ENCODE measurements at regions not wholly inside any gene's neighbourhood (a gene's known extent, or its start where the extent isn't known, plus 50 kb on each side); places are given as distances from the start of the nearest gene placed in this dataset.

- no peak for DNase-seq
- TF ChIP-seq, protein P1, sequence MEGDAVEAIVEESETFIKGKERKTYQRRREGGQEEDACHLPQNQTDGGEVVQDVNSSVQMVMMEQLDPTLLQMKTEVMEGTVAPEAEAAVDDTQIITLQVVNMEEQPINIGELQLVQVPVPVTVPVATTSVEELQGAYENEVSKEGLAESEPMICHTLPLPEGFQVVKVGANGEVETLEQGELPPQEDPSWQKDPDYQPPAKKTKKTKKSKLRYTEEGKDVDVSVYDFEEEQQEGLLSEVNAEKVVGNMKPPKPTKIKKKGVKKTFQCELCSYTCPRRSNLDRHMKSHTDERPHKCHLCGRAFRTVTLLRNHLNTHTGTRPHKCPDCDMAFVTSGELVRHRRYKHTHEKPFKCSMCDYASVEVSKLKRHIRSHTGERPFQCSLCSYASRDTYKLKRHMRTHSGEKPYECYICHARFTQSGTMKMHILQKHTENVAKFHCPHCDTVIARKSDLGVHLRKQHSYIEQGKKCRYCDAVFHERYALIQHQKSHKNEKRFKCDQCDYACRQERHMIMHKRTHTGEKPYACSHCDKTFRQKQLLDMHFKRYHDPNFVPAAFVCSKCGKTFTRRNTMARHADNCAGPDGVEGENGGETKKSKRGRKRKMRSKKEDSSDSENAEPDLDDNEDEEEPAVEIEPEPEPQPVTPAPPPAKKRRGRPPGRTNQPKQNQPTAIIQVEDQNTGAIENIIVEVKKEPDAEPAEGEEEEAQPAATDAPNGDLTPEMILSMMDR (IDR thresholded peaks at IDR 0.05), result no peak
- Histone ChIP-seq H3K4me1 (no peaks in the 10 kb centered on the region), H3K27ac (no peak overlapping the region), H3K27me3 (no peaks in the 10 kb centered on the region), H3K9me3 (no peaks in the 10 kb centered on the region), H3K4me3 (no peak overlapping the region), H3K36me3 (no peaks in the 10 kb centered on the region)
- intact Hi-C loops (cut with DNase I; ENCODE audit: low total_unique reads), result no loop called here
Measured at GRCh38 chr3:8279886-8280550, 221.6 kb upstream of the LMCD1 start.

GRCh38 chr3:8282541-8283165 is 219.0 kb upstream of the LMCD1 start:
- H3K4me1 ChIP-seq, result no peaks in the 10 kb centered on the region

DNA sequence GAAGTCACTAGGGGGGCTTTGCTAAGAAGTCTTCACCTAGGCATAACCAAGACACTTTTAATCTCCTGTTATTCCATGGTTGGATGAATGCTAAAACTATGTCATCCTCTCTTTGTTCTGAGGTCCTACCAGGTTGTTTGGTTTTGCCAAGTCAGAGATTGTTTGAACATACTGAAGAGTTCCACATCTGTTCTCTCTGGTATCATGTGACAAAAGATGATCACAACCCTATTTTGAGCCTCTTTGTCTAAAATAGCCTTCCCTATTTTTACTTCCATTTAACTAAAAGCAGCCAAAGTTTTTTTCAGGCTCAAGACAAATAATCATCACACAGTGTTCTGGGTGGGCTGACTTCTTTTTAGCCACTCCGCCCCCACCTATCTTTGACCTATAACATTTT is 218.4 kb upstream of the LMCD1 start:
- no peaks in the 10 kb centered on the region for H3K36me3 ChIP-seq
- intact Hi-C loops (cut with DNase I; ENCODE audit: low total_unique reads), result no loop called here
- H3K27ac ChIP-seq, result no peak overlapping the region
- no peaks in the 10 kb centered on the region for H3K9me3 ChIP-seq
- H3K27me3 ChIP-seq, result no peaks in the 10 kb centered on the region
- H3K4me1 ChIP-seq, result no peaks in the 10 kb centered on the region
- no peak for DNase-seq
- no peak overlapping the region for H3K4me3 ChIP-seq
- TF ChIP-seq, protein P1 (IDR thresholded peaks at IDR 0.05), result no peak

More at GRCh38 chr3:8282541-8283165, 219.0 kb upstream of the LMCD1 start:
- Histone ChIP-seq H3K27ac (no peak overlapping the region), H3K36me3 (no peaks in the 10 kb centered on the region), H3K9me3 (no peaks in the 10 kb centered on the region), H3K4me3 (no peak overlapping the region), H3K27me3 (no peaks in the 10 kb centered on the region)
- TF ChIP-seq, protein P1 (IDR thresholded peaks at IDR 0.05), result no peak
- intact Hi-C loops (cut with DNase I; ENCODE audit: low total_unique reads), result no loop called here
- DNase-seq, result no peak

DNA sequence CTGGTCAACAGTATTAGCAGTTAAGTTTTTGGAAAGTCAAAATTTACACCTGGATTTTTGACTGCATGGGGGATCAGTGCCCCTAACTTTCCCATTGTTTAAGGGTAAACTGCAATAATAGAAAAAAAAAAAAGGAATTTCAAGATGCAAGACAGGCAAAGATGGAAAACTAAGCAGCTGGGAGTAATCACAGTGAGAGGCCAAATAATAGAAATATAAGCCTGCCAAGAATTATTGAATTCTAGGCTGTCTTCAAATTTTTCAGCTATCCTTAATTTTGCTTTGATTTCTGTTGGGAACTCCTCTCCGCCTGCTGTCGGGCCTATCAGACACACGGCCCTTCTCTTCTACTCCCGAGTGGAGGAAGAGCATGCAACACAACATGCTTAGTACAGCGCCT is 215.5 kb upstream of the LMCD1 start:
- intact Hi-C loops (cut with DNase I; ENCODE audit: low total_unique reads), result no loop called here
- no peak overlapping the region for H3K27ac ChIP-seq
- no peaks in the 10 kb centered on the region for H3K36me3 ChIP-seq
- no peak for DNase-seq
- no peaks in the 10 kb centered on the region for H3K27me3 ChIP-seq
- TF ChIP-seq, protein P1 (IDR thresholded peaks at IDR 0.05), result no peak
- no peaks in the 10 kb centered on the region for H3K4me1 ChIP-seq
- H3K4me3 ChIP-seq, result no peak overlapping the region
- H3K9me3 ChIP-seq, result no peaks in the 10 kb centered on the region

GRCh38 chr3:8286749-8287148 is 214.9 kb upstream of the LMCD1 start:
- no peak overlapping the region for H3K4me3 ChIP-seq
- no peak for DNase-seq
- H3K9me3 ChIP-seq, result no peaks in the 10 kb centered on the region
- H3K27ac ChIP-seq, result no peak overlapping the region
- intact Hi-C loops (cut with DNase I; ENCODE audit: low total_unique reads), result no loop called here
- H3K27me3 ChIP-seq, result no peaks in the 10 kb centered on the region
- no peaks in the 10 kb centered on the region for H3K36me3 ChIP-seq
- H3K4me1 ChIP-seq, result no peaks in the 10 kb centered on the region
- TF ChIP-seq, protein P1 (IDR thresholded peaks at IDR 0.05), result no peak
